ENCODE measurements at regions not wholly inside any gene's neighbourhood (a gene's known extent, or its start where the extent isn't known, plus 50 kb on each side); places are given as distances from the start of the nearest gene placed in this dataset.

DNA sequence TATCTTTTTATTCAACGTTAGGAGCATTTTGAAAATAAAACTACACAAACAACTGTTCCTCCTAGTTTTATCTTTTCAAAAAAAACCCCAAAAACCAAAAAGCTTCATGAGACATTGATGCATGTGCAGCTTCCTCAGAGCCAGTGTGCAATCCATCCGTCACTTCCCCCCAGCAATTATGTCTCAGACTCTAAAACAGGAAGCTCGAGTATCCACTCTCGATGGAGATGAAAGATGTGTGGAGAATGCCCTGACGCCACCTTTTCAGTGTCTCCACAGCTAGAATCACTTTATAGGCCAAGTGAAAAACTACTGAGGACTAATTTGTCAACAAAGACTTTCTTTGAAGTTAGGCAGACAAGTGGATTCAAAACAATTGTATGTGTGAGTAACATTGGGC lies 408.9 kb upstream of the SMARCA2 start:
- H3K4me1 ChIP-seq, result no peaks in the 10 kb centered on the region
- no peak for TF ChIP-seq CTCF (IDR thresholded peaks at IDR 0.05)
- H3K27ac ChIP-seq, result no peak overlapping the region
- DNase-seq, result no peak
- H3K4me3 ChIP-seq, result no peak overlapping the region
- intact Hi-C loops (cut with DNase I; ENCODE audit: low total_unique reads), result no loop called here
- no peaks in the 10 kb centered on the region for H3K9me3 ChIP-seq
- no peaks in the 10 kb centered on the region for H3K36me3 ChIP-seq
- no peaks in the 10 kb centered on the region for H3K27me3 ChIP-seq

DNA sequence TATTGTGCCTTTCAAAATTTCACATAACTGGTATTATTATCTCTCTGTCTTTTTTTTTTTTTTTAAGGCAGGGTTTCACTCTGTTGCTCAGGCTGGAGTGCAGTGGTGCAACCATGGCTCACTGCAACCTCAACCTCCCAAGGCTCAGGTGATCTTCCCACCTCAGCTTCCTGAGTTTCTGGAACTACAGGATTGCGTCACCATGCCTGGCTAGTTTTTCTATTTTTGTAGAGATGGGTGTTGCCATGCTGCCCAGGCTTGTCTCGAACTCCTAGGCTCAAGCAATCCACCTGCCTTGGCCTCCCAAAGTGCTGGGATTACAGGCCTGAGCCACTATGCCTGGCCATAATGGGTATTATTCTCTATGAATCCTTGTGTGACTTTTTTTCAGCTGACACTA lies 402.3 kb upstream of the SMARCA2 start:
- TF ChIP-seq CTCF (IDR thresholded peaks at IDR 0.05), result no peak
- Histone ChIP-seq H3K36me3 (no peaks in the 10 kb centered on the region), H3K4me1 (no peaks in the 10 kb centered on the region), H3K27ac (no peak overlapping the region), H3K27me3 (no peaks in the 10 kb centered on the region), H3K4me3 (no peak overlapping the region), H3K9me3 (peaks cover 0 to 4% (median 0%) of the 10 kb centered on the region in 3 donors)
- DNase-seq, result no peak
- intact Hi-C loops (cut with DNase I; ENCODE audit: low total_unique reads), result no loop called here

DNA sequence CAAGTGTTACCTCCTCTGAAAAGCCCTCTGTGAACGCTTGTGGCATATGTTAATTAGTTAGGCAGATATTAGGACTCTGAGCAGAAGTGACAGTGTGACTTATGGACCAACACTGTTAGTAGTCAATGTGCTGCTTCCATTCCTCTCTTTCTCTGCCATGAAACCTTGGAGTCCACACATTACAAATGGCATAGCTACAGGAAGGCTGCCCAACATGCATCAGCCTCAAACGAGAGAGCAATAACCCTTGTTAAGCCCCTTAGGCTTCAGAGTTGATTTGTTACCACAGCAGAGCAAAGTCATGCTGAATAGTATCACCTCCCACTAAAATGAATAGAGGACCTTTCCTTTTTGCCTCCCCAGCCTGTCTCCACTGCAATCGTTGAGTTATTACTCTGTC lies 397.7 kb upstream of the SMARCA2 start:
- intact Hi-C loops (cut with DNase I; ENCODE audit: low total_unique reads), result no loop called here
- no peak for DNase-seq
- TF ChIP-seq CTCF (IDR thresholded peaks at IDR 0.05), result no peak
- Histone ChIP-seq H3K27me3 (no peaks in the 10 kb centered on the region), H3K36me3 (no peaks in the 10 kb centered on the region), H3K4me3 (no peak overlapping the region), H3K4me1 (no peaks in the 10 kb centered on the region), H3K9me3 (peaks cover 0 to 4% (median 0%) of the 10 kb centered on the region in 3 donors), H3K27ac (no peak overlapping the region)

DNA sequence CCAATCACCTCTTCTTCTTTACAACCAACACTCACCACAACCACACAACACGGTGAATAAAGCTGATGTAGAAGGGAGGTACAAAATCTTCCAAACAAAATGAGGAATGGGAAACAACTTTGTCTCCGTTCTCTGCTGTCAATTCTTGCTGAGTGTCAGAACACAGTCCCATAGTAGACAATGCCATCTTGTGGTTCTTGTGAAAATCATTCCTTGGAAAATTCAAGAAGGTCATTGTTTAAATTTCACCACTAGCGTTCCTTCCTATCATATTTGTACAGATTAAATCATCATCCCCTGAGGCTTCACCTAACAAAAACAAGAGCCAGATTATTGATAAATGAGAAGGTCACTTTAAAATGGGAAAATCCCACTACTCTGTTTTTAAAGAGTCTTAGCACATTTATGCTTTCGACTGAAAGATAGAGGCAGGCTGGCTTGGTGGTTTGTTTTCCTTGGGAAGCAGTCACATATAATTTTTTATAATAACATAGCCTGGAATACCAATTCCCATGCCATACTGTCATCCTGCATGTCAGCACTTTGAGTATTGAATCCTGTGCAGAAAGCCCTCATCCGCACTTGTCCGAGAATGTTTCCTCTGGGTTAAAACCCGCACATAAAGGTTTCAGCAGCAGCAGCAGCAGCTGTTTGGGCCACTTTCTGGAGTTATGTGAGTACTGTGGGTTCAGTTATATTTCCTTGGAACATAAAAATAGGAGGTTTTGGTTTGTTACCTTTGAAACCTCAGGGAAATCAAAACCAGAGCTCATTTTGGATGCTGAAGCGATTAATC lies 395.0 kb upstream of the SMARCA2 start:
- intact Hi-C loops (cut with DNase I; ENCODE audit: low total_unique reads), result no loop called here
- Histone ChIP-seq H3K27ac (no peak overlapping the region), H3K4me3 (no peak overlapping the region), H3K4me1 (no peaks in the 10 kb centered on the region), H3K27me3 (no peaks in the 10 kb centered on the region), H3K9me3 (peaks cover 0 to 4% (median 0%) of the 10 kb centered on the region in 3 donors), H3K36me3 (no peaks in the 10 kb centered on the region)
- no peak for TF ChIP-seq CTCF (IDR thresholded peaks at IDR 0.05)
- no peak for DNase-seq

GRCh38 chr9:1637401-1637800 lies 377.7 kb upstream of the SMARCA2 start:
- intact Hi-C loops (cut with DNase I; ENCODE audit: low total_unique reads), result no loop called here
- Histone ChIP-seq H3K36me3 (no peaks in the 10 kb centered on the region), H3K27me3 (no peaks in the 10 kb centered on the region), H3K27ac (no peak overlapping the region), H3K9me3 (no peaks in the 10 kb centered on the region), H3K4me3 (no peak overlapping the region), H3K4me1 (no peaks in the 10 kb centered on the region)
- DNase-seq, result no peak
- no peak for TF ChIP-seq CTCF (IDR thresholded peaks at IDR 0.05)
